ENCODE measurements at regions not wholly inside any gene's neighbourhood (a gene's known extent, or its start where the extent isn't known, plus 50 kb on each side); places are given as distances from the start of the nearest gene placed in this dataset.

DNA sequence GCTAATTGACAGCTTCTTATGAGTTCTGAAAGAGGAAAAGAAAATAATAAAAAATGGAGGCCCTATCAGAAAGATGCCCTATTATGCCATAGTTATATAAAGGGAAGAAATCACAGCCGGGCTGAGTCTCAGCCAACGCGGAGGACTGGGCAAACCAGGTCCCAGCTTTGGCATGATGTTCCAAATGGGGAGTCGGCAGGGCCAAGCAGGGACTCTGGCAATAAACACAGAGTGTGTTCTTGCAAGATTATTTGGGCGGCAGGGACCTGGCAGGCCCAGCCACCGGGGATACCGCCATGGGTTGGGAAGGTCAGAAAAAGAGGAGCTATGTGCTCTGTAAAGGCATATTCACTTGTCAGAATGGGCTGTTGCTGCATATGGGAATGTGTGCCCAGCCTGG lies 694.9 kb downstream of the BCL11A start:
- H3K9ac ChIP-seq (replicated peaks in 1 of 4; ENCODE audit: extremely low read depth in 1 of 4, low read depth in 3 of 4, low read length in 3 of 4), result no peak overlapping the region
- no peak for TF ChIP-seq RBBP5 (IDR thresholded peaks at IDR 0.05; ENCODE audit: borderline replicate concordance, low read depth, low read length)
- TF ChIP-seq TCF12 (IDR thresholded peaks at IDR 0.05; ENCODE audit: low read depth, low read length), result no peak
- TF ChIP-seq EGR1 (IDR thresholded peaks at IDR 0.05; ENCODE audit: borderline replicate concordance, low read depth, low read length), result no peak
- no peak for TF ChIP-seq RAD21 (IDR thresholded peaks at IDR 0.05 in 1 of 2, conservative IDR thresholded peaks at IDR 0.05 in 1 of 2; ENCODE audit: low read depth in 2 of 2, low read length in 2 of 2)
- no peak for TF ChIP-seq TAF7 (optimal IDR thresholded peaks at IDR 0.05; ENCODE audit: borderline replicate concordance, low read depth, low read length)
- TF ChIP-seq MAFK (IDR thresholded peaks at IDR 0.05; ENCODE audit: low read depth, low read length), result no peak
- TF ChIP-seq EP300 (IDR thresholded peaks at IDR 0.05; ENCODE audit: borderline replicate concordance in 1 of 2, low read depth in 2 of 2, low read length in 2 of 2), result no peak
- no peak for TF ChIP-seq BACH1 (IDR thresholded peaks at IDR 0.05; ENCODE audit: low read length)
- TF ChIP-seq POU5F1 (IDR thresholded peaks at IDR 0.05; ENCODE audit: low read depth, low read length), result no peak
- no peak for TF ChIP-seq CEBPB (IDR thresholded peaks at IDR 0.05; ENCODE audit: low read depth, low read length)
- TF ChIP-seq JUN (IDR thresholded peaks at IDR 0.05; ENCODE audit: low read depth, low read length), result no peak
- no peak for TF ChIP-seq HDAC2 (IDR thresholded peaks at IDR 0.05; ENCODE audit: borderline replicate concordance in 1 of 2, low read depth in 2 of 2, low read length in 2 of 2)
- TF ChIP-seq RNF2 (IDR thresholded peaks at IDR 0.05; ENCODE audit: borderline replicate concordance, low read depth, low read length, missing control alignments, poor library complexity, severe bottlenecking), result no peak
- no peak for TF ChIP-seq CHD2 (IDR thresholded peaks at IDR 0.05; ENCODE audit: low read length)
- TF ChIP-seq SIX5 (IDR thresholded peaks at IDR 0.05; ENCODE audit: low read depth, low read length), result no peak

More for the DNA sequence above, 694.9 kb downstream of the BCL11A start:
- H3K27me3 ChIP-seq (replicated peaks in 1 of 4; ENCODE audit: control insufficient read depth in 3 of 4, extremely low read depth in 1 of 4, insufficient read depth in 3 of 4, low read length in 3 of 4), result no peaks in the 10 kb centered on the region
- H3K4me3 ChIP-seq (ENCODE audit: extremely low read depth in 1 of 4, insufficient read depth in 2 of 4, low read depth in 3 of 4, low read length in 4 of 4), result no peak overlapping the region
- no peak overlapping the region for H2BK12ac ChIP-seq (ENCODE audit: low read depth, low read length)
- no peaks in the 10 kb centered on the region for H3K4me1 ChIP-seq (replicated peaks in 1 of 4; ENCODE audit: control insufficient read depth in 3 of 4, insufficient read depth in 4 of 4, low read length in 3 of 4)
- H4K8ac ChIP-seq (ENCODE audit: extremely low read depth, insufficient read depth, low read length), result no peak overlapping the region
- H3K23ac ChIP-seq (ENCODE audit: insufficient read length), result no peak overlapping the region
- no peak overlapping the region for H3K27ac ChIP-seq (ENCODE audit: low read depth, low read length)
- ChIA-PET CTCF (ENCODE audit: partially characterized antibody) (interaction anchor here (0.6 to 1.2 kb wide), 3 partner anchors 10 to 78 kb away, joined by 3 to 4 read pairs (median 4); no protein-coding TSS in a partner anchor), POLR2A (ENCODE audit: partially characterized antibody) (no interaction called here)
- no peak overlapping the region for H4K91ac ChIP-seq (replicated peaks; ENCODE audit: insufficient read length, low read length)
- no peak overlapping the region for H2AFZ ChIP-seq (ENCODE audit: low read length)
- FAIRE-seq (no peak), DNase-seq (ENCODE audit: low read depth in 1 of 2, low spot score in 2 of 2) (no peak)
- no peak overlapping the region for H2BK5ac ChIP-seq (ENCODE audit: low read depth, low read length)
- H2BK120ac ChIP-seq (replicated peaks; ENCODE audit: low read depth, low read length), result no peak overlapping the region
- no peak overlapping the region for H3K14ac ChIP-seq (ENCODE audit: insufficient read length)
- H3K36me3 ChIP-seq (ENCODE audit: control insufficient read depth in 2 of 4, insufficient read depth in 4 of 4, low read length in 3 of 4), result no peaks in the 10 kb centered on the region
- no peak overlapping the region for H2BK20ac ChIP-seq (ENCODE audit: low read length)
- no peaks in the 10 kb centered on the region for H3K79me1 ChIP-seq (ENCODE audit: low read depth, low read length)
- H2AK5ac ChIP-seq (ENCODE audit: low read depth, low read length), result no peak overlapping the region
- 99% methylated on average over 7 of the region's 7 CpGs; no CpG with 5 or more reads in 1 of the 2 experiments for WGBS, 2 experiments (ENCODE audit: extremely low coverage in 1 of 2, insufficient coverage in 1 of 2, insufficient read length in 1 of 2, insufficient replicate concordance in 2 of 2, low coverage in 1 of 2, low lambda C conversion rate in 2 of 2, missing lambda C conversion rate in 1 of 2)
- no peaks in the 10 kb centered on the region for H3K23me2 ChIP-seq (ENCODE audit: low read depth, low read length)
- no peak overlapping the region for H2BK15ac ChIP-seq (ENCODE audit: low read length)
- no peak overlapping the region for H3K4me2 ChIP-seq (ENCODE audit: insufficient read depth in 1 of 2, low read depth in 2 of 2, low read length in 2 of 2)
- no peaks in the 10 kb centered on the region for H3K79me2 ChIP-seq (ENCODE audit: control insufficient read depth in 1 of 2, insufficient read depth in 2 of 2, low read length in 2 of 2)
- H3K56ac ChIP-seq (replicated peaks; ENCODE audit: insufficient read length, low read depth, low read length), result no peak overlapping the region
- H3K18ac ChIP-seq (ENCODE audit: extremely low read depth, low read length), result no peak overlapping the region
- no peaks in the 10 kb centered on the region for H4K20me1 ChIP-seq (replicated peaks in 1 of 2; ENCODE audit: control insufficient read depth in 1 of 2, insufficient read depth in 2 of 2, low read length in 2 of 2)
- H3K4ac ChIP-seq (replicated peaks; ENCODE audit: insufficient read length, low read depth, low read length), result no peak overlapping the region
- H3K9me3 ChIP-seq (ENCODE audit: insufficient read depth in 2 of 2, low read depth in 1 of 2, low read length in 1 of 2), result peaks cover 7 to 11% of the 10 kb centered on the region in 2 experiments; a peak in 3 of 4 replicates
- no peak overlapping the region for H4K5ac ChIP-seq (ENCODE audit: insufficient read length, low read depth, low read length)
